ENCODE measurements at regions not wholly inside any gene's neighbourhood (a gene's known extent, or its start where the extent isn't known, plus 50 kb on each side); places are given as distances from the start of the nearest gene placed in this dataset.

DNA sequence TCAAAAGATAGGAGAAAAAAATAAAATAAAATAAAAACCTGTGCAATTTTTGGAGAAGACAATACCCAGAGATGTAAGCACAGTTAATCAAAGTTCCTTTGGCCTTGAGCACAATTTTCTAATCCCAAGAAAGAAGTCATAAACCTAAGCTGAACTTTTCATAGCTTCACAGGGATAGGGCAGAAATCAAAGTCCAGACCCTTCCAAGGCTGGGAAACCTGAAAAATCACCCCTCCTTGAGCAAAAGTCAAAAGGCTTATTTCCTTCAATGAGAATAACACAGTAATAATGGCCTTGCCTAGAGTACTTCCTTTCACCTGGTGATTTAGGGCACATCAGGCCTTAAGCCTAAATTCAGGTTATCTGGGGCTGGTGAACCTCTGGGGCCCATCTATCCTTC lies 415.0 kb upstream of the BTBD3 start:
- no peak for TF ChIP-seq SP1 (IDR thresholded peaks at IDR 0.05; ENCODE audit: low read depth)
- TF ChIP-seq, protein P1, sequence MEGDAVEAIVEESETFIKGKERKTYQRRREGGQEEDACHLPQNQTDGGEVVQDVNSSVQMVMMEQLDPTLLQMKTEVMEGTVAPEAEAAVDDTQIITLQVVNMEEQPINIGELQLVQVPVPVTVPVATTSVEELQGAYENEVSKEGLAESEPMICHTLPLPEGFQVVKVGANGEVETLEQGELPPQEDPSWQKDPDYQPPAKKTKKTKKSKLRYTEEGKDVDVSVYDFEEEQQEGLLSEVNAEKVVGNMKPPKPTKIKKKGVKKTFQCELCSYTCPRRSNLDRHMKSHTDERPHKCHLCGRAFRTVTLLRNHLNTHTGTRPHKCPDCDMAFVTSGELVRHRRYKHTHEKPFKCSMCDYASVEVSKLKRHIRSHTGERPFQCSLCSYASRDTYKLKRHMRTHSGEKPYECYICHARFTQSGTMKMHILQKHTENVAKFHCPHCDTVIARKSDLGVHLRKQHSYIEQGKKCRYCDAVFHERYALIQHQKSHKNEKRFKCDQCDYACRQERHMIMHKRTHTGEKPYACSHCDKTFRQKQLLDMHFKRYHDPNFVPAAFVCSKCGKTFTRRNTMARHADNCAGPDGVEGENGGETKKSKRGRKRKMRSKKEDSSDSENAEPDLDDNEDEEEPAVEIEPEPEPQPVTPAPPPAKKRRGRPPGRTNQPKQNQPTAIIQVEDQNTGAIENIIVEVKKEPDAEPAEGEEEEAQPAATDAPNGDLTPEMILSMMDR (IDR thresholded peaks at IDR 0.05 in 2 of 3, conservative IDR thresholded peaks at IDR 0.05 in 1 of 3; ENCODE audit: borderline replicate concordance in 1 of 3, insufficient read depth in 1 of 3, low read depth in 2 of 3, low read length in 2 of 3): no peak
- no peak for TF ChIP-seq RAD21 (IDR thresholded peaks at IDR 0.05; ENCODE audit: low read depth)
- no peak for TF ChIP-seq EZH2phosphoT487 (IDR thresholded peaks at IDR 0.05; ENCODE audit: borderline replicate concordance)
- no peak for TF ChIP-seq CEBPB (IDR thresholded peaks at IDR 0.05; ENCODE audit: low read depth)
- TF ChIP-seq POLR2A (IDR thresholded peaks at IDR 0.05; ENCODE audit: borderline replicate concordance, extremely low read depth, insufficient read depth, insufficient read length): no peak
- TF ChIP-seq POLR2AphosphoS5 (IDR thresholded peaks at IDR 0.05; ENCODE audit: low read depth, low read length): no peak
- no peak for TF ChIP-seq JUND (IDR thresholded peaks at IDR 0.05)
- no peak for TF ChIP-seq ZNF274 (IDR thresholded peaks at IDR 0.05; ENCODE audit: low read depth, low read length)
- TF ChIP-seq, protein P2, sequence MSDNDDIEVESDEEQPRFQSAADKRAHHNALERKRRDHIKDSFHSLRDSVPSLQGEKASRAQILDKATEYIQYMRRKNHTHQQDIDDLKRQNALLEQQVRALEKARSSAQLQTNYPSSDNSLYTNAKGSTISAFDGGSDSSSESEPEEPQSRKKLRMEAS (IDR thresholded peaks at IDR 0.05): no peak
- TF ChIP-seq, protein P3, sequence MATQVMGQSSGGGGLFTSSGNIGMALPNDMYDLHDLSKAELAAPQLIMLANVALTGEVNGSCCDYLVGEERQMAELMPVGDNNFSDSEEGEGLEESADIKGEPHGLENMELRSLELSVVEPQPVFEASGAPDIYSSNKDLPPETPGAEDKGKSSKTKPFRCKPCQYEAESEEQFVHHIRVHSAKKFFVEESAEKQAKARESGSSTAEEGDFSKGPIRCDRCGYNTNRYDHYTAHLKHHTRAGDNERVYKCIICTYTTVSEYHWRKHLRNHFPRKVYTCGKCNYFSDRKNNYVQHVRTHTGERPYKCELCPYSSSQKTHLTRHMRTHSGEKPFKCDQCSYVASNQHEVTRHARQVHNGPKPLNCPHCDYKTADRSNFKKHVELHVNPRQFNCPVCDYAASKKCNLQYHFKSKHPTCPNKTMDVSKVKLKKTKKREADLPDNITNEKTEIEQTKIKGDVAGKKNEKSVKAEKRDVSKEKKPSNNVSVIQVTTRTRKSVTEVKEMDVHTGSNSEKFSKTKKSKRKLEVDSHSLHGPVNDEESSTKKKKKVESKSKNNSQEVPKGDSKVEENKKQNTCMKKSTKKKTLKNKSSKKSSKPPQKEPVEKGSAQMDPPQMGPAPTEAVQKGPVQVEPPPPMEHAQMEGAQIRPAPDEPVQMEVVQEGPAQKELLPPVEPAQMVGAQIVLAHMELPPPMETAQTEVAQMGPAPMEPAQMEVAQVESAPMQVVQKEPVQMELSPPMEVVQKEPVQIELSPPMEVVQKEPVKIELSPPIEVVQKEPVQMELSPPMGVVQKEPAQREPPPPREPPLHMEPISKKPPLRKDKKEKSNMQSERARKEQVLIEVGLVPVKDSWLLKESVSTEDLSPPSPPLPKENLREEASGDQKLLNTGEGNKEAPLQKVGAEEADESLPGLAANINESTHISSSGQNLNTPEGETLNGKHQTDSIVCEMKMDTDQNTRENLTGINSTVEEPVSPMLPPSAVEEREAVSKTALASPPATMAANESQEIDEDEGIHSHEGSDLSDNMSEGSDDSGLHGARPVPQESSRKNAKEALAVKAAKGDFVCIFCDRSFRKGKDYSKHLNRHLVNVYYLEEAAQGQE (IDR thresholded peaks at IDR 0.05; ENCODE audit: low read depth): no peak
- TF ChIP-seq, protein P4, sequence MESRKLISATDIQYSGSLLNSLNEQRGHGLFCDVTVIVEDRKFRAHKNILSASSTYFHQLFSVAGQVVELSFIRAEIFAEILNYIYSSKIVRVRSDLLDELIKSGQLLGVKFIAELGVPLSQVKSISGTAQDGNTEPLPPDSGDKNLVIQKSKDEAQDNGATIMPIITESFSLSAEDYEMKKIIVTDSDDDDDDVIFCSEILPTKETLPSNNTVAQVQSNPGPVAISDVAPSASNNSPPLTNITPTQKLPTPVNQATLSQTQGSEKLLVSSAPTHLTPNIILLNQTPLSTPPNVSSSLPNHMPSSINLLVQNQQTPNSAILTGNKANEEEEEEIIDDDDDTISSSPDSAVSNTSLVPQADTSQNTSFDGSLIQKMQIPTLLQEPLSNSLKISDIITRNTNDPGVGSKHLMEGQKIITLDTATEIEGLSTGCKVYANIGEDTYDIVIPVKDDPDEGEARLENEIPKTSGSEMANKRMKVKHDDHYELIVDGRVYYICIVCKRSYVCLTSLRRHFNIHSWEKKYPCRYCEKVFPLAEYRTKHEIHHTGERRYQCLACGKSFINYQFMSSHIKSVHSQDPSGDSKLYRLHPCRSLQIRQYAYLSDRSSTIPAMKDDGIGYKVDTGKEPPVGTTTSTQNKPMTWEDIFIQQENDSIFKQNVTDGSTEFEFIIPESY (IDR thresholded peaks at IDR 0.05; ENCODE audit: extremely low read depth, insufficient replicate concordance, low read length): no peak
